ENCODE measurements at regions not wholly inside any gene's neighbourhood (a gene's known extent, or its start where the extent isn't known, plus 50 kb on each side); places are given as distances from the start of the nearest gene placed in this dataset.

DNA sequence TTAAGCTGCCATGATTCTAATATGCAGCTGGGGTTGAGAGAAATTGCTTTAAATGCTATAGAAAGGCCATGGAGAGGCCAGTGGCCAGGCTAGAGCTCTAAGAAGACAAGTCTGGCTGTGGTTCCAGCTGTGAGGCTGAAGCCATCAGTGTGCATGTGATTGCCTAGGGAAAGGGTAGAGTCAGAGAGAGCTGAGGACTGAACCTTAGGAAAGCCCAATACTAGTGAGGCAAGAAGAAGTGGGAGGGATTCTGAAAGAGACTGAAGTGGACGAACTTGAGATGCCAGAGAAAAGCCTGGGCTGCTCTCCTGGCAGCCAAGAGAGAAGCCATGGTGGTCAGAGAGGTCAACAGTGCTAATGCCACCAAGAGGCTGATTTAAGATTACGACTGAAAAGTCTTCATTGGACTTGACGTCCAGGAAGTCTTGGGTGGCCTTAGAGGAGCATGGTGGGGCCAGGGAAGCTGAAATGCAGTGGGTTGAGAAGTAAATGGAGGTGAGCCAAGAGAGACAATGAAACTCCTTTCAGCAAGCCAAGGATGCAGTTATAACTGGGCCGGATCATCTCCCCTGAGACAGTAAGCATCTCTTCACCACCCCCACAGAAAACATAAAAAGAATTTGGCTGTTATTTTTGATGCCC, 133.2 kb downstream of the TMEM174 start:
- DNase-seq, result no peak

DNA sequence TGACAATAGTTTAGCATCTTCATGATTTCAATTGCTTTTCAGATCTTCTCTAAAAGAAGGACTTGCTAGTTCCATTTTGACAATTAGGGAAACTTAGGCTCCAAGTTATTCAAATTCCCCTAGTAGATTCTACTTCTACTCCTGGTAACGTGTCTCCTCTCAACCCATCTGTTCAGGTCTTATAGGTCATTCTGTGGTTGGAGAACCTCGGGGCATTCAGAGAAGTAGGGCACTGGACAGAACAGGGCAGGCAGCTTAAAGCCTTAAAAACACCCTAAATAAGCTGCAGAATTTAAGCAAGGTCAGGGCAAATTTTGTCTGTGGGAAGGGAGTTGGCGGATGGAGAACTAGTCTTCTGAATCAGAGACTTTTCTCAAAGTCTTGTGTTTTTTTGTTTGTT, 132.4 kb downstream of the TMEM174 start:
- no peak for DNase-seq

DNA sequence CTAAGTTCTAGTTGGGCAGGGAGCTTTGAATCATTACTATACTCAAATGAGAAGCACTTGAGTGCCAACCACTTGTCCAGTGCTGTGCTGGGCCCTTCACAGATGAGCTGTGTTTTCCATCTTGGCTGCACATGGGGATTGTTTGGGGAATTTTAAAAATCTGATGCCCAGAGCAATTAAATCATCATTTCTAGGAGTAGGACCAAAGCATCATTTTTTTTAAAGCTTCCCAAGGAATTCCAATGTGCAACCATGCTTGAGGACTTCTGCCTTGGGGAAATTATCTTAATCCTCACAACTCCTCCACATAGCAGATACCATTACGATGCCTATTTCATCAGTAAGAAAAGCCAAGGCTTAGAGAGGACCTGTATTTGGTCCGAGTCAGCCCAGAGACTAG, 131.4 kb downstream of the TMEM174 start:
- no peak for DNase-seq

DNA sequence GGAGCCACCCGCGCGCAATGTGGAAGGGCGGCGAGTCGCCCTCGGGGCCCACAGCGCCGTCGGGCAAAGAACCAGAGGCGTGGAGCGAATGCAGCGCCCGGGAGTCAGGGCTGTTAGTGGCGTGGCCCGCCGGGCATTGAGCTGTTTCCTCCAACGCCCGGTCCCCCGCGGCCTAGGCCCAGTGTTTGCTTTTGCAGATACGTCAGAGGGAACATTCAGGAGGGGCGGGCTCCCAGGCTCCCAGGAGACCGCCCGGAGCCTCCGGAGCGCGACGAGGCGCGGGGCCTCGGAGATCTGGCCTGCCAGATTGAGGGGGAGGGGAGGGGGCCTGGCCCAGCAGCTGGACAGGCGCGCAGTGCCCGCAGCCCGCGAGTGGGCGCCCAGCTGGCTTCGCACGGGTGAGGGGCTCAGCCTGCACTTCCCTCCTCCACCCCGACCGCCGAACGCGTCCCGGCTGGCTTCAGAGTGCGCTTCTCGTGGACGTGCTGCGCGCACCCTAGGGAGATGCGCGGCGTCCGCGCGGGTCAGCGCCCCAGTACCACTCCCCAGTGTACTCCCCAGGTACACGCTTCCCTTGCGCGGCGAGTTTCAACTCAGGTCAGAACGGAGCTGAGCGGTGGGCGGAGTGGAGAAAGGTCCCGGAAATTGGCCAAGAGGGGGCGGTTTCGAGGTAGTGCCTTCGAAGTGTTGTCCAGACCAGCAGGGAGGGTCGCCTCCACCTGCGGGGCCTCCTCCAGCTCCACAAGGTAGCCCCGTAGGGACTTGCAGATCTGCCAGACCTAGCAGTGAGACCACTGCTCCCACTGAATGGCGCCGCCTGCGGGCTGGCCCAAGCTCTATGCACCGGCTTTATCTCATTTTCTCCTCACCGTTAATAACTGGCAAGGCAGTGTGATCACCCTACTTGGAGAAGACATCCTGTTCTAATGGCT, 130.4 kb downstream of the TMEM174 start:
- no peak for DNase-seq

DNA sequence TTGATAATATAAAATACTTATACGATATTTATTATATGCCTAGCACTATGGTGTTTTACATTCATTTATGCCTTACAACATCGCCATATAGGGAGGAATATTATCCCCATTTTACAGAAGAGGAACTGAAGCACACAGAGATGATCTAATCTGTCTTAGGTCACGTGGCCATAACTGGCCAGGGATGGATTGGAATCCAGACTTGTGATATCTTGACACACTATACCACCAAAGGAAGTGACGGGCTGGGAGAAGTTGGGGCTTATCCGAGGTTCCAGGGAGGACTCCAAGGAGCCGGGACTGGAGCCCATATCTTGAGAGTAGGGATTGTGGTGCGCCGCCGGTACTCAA, 129.8 kb downstream of the TMEM174 start:
- DNase-seq, result no peak

DNA sequence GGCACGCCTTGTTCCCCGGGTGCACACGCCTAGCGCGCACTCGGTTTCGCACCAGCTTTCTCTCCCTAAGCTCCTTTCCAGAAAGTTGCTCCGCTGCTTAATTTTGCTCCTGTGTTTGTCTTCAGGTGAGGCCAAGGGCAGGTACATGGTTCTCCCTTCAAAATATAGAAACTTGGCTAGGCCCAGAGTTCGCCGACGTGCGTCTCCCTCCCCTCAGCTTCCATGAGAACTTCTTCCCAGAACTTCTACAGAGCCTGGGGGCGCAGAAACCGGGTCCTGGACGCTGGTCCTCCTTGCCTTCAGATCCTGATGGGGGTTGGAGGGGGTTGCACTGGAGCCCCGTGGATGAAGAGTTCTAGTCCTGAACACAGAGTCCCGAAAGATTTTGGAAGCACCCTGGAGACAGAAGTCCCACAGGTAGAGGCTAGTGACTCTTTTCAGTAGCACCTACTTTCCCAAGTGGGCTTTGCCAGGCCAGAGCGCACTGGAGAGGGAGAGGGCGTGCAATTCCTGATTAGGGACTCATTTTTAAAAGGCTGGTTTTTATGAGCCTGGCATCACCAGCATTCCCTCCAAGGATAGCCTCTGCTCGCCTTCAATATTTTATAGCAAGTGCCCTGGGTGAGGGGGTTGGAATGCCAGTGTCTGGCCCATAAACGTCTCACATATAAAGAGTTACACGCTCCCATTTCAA, 128.4 kb downstream of the TMEM174 start:
- no peak for DNase-seq

DNA sequence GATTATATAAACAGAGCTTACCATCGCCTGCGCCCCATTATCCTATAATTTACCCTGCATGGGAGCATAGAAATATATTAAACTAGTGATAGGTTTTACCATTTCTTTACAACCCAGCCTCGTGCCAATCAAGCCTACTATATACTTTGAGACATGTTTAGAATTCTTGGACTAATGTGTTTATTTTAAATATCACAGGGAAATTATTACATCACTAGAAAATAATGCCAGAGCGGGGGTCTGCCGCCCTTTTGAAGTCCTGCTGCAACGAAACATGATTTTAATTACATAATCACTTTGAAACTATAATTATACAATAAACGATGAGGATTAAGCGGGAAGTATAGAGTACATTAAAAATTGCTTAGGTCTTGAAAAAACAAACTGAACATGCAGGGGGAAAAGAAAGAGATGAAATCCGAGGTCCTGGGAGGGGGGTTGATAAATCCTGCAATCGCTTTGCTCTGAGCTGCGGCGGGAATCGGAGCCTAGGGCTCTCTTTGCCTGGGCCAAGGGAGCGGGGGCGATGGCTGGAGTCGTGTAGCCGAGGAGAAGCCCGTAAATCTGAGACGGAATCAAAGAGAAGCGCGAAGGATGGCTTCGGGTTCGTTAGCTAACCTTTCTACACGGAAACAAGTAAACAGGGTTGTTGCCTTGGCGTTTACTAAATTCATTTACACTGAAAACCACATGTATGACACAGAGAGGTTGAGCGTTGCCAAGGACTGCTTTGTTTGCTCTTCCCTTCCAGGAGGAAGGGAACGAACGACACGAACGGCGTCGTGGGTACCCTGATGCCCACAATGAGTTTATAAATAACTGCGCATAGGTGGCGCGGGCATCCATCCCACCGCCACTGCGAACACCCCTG, 127.6 kb downstream of the TMEM174 start:
- DNase-seq, result no peak

DNA sequence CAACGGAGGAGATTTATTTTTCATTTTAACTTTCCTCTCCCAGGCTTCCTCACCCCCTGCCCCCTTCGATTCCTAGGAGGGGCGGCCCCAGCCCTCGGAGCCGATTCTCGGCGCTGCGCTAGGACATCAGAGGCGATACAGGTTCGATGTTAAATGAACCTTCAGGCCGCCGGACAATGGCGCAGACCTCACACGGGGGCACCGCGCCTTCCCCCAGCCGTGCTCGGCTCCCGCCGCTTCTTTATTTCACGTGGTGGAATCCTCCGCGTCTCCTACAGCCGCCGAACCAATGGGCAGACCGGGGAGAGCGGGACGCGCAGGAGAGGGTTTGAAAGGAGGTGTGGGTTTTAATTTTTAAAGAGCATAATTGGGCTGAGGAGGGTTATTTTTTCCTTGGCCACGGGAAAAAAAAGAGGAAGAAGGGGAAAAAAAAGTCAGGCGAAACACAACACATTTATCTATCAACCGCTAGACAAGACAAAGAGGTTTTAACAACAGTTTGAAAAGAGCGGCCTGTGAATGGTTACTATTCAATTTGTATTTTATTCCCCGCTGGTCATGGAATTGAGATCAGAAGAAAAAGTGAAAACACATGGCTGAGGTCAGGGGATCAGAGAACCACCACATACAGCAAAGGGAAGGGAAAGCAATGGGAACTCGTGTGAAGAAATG, 126.8 kb downstream of the TMEM174 start:
- DNase-seq, result no peak

DNA sequence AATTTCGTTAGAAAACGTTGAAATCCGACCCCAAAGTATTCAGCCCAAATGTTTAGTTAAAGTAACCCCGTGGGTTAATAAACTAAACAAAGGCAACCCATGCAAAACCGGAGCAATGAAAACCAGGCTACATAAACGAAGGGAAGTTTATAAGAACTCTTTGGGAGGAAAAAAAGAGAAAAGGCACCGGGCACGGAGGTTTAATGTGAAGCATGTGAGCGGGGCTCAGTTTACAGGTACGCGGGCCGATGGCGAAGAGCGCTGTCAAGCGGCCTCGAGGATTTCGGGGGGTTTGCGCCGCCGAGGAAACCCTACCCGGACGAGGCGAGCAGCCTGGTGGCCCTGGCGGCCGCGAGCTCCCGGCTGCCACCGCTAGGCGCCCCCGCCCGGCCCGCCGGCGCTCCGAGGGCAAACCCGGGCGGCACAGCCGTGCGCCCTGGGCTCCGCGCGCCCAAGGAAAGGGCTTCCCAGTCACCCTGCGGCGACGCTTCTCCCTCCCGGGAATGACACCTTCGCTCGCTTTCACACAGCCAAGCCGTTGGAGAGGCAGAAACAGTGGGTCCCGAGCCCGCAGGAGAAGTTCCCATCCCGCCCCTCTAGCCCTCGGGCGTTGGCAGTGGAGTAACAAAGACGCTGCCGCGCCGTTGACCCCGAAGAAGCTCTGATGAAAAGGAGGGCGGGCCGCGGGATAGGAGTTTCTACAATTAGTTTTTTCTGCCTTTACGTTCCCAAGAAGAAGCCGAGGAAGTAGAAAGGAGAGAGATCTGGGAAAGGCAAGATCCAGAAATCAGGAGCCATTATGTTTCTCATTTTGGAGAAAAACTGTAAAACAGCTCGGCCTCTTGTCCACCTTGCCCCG, 126.0 kb downstream of the TMEM174 start:
- no peak for DNase-seq

DNA sequence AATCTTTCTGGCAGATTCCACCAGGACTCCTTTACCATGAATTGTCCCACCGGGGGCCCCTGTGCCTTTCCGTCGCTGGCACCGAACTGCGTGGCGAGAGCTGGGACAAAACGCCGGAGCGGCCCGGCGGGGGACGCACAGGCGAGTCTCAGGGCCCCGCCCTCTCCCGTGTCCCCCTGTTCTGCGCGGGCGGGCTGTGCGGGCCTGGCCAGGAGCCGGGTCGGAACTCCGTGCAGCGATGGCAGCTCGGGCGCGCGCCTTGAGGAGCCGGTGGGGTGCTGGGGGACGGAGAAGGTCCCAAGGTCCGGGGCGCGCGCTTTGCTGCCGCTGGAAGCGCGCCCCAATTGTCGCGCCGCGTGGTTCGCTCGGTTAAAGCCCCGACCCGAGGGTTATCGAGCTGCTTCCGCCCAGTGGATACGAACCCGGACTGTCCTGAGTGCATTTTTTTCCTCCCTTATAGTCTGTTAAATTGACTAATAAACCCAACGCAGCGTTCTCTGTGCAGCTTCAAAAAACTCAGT, 125.3 kb downstream of the TMEM174 start:
- no peak for DNase-seq

DNA sequence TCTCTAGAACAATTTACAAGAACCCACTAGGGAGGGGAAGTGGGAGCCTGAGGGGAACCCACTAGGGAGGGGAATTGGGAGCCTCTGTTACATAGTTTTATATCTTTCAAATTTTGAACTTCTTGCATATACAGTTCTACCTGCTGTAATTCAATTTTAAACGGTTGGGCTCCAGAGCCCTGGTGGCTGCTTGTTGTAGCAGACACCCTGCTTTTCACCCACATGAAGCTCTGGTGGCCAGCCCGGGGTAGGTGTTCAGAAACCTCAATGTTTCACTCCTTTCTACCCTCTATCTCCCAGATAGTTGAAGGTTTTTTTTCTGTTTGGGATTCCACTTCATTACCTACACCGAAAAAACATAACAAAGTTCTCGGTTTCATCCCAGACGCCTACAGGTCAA, 124.4 kb downstream of the TMEM174 start:
- DNase-seq, result no peak

DNA sequence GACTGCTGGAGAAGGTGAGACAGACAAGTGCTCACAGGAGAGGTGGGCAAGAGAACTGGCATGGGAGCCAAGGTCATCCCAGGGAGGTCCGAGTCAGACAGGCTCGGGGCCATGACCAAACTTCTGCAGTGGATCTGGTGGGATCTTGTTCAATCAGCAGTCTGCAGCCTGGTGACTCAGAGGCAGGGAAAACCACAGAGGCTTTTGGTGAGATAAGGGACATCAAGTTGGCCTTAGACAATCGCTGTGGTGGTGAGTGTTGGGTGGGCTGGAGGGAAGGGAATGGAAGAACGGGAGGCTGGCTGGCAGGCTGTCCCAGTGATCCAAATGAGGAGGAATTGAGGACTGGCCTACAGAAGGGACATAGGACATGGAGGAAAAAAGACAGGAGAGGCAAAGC, 123.8 kb downstream of the TMEM174 start:
- no peak for DNase-seq

DNA sequence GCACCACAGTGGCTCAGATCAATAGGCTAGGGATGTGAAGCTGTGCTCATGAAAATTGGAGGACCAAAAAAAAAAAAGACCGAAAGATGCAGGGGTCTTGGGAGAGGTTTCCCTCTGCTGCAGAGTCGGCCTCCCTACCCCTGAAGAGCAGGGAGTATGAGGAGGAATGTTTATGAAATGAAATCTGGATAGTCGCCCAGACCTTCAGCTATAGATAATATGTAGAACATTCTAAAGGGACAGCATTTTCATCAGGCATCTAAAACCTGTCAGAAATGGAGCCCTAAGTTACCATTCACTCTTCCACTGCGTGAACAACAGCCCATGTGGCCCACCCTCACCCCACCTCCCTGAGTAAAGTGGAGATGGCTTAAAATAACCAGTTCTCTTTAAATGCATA, 122.9 kb downstream of the TMEM174 start:
- no peak for DNase-seq

DNA sequence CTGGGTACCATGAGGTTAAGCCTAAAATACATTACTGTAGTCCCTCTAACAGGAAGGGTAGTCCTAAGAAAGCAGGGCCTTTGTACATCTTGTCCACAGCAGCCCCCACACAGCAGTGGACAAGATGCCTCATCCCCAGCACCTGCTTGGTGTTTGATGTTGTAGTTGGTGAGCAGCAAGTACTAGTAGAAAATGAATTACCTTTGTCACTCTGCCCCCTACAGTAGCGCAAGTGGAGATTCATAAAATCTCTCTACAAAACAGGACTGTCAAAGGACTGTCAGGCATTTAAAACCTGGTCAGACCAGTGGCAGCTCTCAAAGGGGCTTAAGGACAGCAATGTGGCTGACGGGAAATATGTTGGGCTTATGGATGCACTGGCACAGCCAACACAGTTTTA, 122.5 kb downstream of the TMEM174 start:
- no peak for DNase-seq

DNA sequence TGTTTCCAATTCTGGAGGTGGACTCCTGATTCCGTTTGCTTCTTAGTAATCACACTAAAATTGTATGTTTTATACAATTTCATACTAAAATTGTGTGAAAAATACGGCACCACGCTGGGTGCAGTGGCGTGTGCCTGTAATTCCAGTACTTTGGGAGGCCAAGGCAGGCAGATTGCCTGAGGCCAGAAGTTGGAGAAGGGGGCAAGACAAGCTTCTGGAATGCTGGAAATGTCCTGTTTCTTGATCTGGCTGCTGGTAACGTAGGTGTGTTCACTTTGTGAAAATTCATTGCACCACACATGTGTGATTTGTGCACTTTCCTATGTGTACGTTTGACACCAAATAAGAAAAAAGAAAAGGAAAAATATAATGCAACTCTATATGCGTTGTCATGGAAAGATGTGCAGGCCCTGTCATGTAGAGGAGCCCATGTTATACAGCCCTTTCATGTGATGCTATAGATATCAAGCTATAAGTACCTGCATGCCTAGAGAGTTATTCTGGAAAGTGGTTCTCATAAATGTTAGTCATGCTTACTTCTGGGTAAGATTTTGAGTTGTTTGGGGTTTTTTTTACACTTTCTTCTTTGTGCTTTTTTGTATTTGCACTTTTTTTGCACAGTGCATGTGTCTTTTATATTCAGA, 119.9 kb downstream of the TMEM174 start:
- no peak for DNase-seq

DNA sequence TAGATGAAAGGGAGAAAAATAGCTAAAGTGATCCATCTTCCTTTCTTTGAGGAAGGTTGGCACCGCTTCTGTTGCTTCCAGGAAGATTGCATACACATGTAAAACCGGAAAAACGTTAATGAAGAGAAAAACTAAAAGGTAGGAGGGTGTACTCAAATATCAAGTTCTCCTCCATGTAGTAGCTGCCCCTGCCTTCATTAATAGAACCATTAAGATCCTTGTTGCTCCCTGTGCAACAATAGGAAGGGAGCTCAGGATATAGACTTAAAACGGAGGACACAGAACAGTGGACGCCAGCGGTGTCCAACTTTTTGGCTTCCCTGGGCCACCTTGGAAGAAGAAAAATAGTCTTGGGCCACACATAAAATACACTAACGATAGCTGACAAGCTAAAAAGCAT, 118.9 kb downstream of the TMEM174 start:
- no peak for DNase-seq

DNA sequence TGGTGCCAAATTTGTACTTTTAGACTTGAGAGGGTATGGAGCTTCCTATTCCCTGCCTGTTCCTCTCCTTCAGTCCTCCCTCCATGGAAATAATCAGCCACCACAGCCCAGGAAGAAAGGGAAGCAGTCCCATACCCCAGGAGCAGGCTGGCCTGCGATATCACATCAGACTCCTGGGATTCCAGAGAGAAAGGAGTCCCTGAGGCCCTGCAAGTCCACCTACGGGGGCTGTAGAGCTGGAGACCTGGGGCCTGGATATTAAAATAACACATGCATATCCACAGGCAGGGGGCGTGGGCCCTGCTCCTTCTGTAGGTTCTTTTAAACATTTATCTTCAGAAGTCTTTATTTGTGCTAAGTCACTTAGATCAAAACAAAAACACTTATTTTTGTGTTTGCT, 117.2 kb downstream of the TMEM174 start:
- no peak for DNase-seq

DNA sequence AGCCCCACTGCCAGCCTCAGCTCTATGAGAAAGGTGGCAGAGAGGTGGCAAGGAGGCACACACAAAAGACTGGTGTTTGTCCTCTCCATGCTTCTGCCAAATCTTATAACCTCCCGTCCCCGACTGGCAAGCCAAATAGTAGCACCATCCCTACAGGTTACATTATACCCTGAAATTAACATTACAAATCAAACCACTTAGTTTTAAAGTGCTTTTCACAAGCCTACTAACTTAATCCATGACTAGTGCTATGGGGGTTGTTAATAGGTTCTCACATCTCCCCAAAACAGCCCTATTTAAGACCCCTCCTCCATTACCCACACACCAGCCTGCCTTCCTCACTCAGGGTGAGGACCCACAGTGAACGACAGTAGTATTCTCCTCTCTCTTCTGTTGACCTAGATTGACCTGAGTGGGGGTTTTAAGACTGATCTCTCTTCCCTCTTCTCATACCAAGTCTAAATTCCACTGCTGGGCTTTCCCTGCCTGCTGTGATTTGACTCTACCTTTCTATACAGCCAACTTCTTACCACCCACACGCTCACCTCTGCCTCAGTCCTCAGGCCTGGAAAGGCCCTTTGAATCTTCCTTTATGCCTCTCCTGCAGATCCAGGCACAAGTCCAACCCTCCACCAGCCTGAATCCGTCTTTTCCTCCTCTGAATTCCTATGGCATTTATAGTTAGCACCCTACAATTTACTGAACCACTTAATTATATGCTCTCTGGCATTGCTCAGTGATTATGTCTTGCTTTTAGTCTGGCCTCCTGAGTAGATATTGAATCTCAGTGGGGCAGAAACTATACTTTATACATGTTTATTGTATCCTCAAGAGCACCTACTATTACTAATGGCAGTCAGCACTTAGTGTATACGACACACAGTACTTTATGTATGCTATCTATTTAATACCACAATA, 116.1 kb downstream of the TMEM174 start:
- DNase-seq, result no peak

DNA sequence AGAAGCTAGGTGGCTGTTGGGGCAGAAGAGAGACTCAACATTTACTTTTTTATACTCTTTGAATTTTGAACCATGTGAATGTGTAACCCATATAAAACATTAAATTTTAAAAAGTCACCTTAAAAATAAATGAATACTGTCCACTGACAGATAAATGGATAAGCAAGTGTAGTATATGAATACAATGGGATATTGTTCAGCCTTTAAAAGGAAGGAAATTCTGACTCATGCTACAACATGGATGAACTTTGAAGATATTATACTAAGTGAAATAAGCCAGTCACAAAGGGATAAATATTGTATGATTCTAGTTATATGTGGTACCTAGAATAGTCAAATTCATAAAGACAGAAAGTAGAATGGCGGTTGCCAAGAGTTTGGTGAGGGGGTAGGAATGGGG, 113.9 kb downstream of the TMEM174 start:
- no peak for DNase-seq

DNA sequence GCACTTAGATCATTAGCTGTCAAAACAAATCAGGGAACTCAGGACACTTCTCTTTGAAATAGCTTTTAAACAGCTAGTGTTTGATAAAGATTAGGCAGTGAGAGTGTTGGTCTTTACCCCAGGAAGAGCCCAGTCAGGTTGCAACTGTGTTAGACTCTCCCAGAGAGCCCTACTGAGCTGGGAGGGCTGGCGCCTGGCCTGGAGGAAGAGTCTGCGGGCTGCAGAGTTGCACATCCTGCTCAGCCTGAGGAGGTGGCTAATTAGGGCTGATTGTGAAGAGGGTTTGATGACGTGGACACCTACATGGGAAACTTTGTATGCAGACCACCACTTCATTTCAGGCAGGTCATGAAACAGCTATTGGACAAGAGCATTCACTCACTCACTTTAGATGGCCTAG, 112.0 kb downstream of the TMEM174 start:
- no peak for DNase-seq
